Stimulated activated naive CD4-positive, alpha-beta T cell treated with Interleukin-2 at 50 U/mL for 16 hours (primary cell): ENCODE measurements at regions not wholly inside any gene's neighbourhood (a gene's known extent, or its start where the extent isn't known, plus 50 kb on each side); places are given as distances from the start of the nearest gene placed in this dataset.

Experiments
- DNase-seq: peaks from one replicate; lab custom pipeline; 2025; lab: John Stamatoyannopoulos, UW

DNA sequence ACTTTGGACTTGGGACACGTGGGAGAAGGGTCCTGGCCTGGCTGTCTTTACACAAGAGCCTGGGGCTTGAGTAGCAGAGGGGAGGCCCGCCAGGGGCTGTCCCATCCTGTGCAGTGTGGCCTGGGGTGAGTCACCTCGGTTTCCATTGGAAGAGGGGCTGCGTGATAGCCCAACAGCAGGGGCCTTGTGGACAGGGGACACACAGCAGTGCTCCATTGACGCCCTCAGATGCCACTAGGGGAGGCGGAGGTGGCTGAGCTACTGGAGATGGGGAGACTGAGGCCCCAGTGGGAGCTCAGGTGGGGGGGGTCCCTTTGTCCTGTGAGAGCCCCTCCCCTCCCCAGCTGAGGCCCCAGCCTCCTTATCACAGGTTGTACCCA lies 50.0 kb upstream of the RNU6ATAC start:
- no peak for DNase-seq

DNA sequence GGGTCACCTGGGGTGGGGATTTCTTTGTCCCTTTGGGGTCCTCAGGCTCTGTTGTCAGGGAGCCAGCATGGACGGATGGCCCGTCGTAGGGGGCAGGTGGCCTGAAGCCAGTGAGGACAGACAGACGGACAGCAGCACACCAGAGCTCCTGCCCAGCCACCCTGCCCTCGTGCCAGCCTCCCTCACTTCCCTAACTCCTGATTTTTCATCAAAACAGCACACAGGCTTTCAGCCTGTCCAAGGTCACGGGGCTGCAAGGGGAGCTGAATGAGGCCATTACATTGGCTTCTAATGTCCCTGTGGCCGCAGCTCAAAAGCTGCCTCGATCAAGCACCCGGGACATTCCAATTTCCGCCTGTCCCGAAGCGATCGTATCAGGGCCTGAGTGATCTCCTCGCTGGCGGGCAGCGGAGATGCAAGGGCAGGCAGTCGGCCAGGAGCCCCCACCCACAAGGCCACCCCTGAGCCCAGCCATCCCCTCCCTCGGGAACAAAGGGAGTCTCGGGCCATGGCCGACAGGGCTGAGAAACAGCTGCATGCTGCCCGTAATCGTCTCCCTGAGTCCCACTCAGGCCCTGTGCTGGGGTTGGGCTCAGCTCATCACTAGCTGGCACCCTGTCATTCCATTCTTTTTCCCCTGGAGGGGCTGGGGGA lies 50.5 kb upstream of the RNU6ATAC start:
- no peak for DNase-seq

DNA sequence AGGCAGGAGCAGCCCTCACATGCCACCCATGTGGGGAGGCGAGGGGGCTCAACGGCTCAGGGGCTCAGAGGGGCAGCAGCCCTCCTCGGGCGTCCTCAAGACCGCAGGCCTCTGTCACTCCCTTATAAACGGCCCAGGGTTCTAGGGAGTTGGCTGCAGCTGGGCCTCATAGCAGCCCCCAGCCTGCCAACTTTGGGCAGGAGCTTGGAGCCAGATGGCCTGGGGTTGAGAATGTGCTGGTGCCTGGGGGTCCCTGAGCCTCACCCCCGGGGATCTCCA lies 51.0 kb upstream of the RNU6ATAC start:
- DNase-seq, result no peak

DNA sequence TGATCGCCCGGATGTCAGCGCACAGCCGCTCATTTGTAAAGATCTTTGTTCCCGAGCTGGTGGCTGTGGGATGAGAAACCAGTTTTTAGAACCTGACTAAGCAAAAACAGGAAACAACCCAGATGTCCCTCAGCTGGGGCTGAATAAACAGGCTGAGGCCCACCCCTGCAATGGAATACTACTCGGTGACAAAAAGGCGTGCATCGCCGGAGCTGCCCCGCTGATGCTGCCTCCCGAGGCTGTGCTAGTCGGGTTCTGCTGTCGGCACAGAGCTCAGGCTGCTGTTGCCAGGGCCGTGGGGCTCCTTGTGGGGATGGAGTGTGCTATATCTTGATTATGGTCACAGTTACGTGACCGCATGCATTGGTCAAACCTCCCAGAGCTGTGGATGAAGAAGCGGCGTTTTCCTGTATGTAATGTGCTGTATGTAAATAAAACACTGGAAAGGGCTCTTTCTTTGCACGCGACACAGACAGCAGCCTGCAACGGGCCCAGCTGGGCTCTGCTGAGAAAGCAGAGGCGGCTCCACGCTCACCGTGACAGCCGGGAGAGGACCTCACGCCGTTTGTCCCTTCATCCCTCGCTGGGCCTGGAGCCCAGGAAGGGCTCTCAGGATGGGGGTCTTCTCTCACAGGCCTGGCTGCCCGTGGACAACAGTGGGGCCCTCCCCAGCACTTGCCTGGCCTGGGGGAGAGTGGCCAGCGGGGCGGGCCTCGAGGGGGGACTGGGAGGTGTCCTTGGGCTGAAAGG lies 51.5 kb upstream of the RNU6ATAC start:
- no peak for DNase-seq

DNA sequence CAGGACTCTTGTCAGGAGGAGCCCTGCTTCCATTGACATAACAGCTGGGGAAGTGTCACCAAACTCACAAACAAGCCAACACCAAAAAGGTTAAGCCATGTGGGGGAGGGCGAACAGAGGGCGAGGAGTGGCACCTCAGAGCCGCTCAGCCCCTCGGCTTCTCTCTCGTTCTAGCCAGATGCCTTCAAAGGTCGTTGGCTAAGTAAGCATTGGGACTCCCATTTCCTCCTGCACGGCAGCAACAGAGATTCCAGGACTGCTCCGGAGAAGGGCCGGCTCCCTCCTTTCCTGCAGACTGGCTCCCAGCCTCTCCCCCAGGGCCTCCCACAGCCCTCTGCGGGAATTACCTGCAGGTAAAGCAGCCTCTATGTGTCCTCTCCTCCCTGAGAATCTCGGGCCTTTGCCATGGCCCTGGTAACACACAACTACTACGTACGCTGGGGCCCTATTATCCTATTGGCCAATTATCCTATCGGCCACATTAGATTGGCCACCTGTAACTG lies 52.1 kb upstream of the RNU6ATAC start:
- DNase-seq, result no peak

DNA sequence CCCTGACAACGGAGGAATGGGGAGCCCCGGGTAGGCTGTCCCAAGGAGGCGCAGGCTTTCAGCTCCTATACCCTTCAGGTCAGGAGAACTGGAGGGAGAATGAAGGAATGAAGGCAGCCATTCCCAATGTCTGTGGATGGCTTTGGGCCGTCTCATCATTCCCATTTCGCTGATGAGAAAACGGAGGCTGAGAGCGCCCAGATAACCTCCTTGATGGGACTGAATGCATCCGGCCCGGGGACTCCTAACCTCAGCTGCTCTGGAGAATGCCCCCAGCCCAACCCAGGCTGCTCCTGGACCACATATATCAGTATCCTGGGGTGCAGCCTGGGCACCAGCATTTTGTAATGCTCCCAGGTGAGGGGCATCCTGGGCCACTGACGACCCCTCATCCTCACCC lies 52.6 kb upstream of the RNU6ATAC start:
- DNase-seq, result no peak

DNA sequence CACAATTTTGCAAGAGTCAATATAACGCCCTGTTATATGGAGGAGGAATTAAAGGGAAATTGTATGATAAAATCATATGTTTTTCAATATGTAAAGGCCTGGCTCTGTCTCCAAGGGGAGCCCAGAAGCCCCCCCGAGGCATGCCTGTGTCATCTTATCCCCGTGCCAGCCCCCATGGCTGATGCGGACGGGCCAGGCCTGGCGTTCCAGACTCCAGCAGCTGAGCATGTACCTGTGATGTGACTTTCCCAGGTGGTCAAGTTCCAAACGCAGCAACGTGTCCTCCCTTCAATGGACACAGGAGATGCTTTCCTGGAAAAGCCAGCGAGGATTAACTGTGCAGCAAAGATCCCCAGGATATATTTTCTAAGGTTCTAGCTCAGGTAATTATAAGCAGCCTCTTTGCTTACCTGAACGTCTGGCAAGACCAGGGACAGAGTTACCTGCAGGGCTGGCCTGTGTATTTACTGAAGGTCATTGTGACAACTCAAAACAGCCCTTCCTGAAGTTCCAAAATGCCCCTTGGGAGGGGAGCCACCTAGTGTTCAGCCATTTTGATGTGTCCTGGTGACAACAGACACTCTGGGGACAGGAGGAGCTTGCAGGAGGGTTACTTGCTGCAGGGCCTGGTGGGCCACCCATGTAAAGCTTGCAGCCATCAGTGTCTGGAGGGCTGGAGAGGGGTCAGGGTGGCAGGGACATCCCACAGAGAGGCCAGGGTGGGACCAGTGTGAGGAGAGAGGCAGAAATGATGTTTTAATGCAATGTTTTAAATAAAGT lies 53.3 kb upstream of the RNU6ATAC start:
- DNase-seq, result no peak

DNA sequence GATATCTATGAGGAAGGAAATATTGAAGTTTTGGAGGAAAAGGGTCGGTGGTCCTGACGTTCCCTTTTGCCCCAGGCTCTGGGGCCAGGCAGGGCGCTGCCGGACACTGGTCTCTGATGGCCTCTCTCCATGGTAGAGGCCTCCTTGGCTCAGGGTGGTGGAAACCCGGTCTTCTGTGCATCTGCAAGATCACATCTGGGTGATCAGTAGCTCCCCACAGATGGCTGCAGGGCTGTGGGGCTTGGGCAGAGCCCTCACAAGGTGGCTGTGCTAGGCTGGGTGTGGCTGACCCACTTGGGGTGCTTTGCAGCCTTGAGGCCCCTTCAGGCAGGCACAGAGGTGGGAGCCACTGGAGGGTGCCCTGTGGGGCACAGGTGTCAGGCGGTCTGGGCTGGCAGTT lies 53.9 kb upstream of the RNU6ATAC start:
- no peak for DNase-seq

DNA sequence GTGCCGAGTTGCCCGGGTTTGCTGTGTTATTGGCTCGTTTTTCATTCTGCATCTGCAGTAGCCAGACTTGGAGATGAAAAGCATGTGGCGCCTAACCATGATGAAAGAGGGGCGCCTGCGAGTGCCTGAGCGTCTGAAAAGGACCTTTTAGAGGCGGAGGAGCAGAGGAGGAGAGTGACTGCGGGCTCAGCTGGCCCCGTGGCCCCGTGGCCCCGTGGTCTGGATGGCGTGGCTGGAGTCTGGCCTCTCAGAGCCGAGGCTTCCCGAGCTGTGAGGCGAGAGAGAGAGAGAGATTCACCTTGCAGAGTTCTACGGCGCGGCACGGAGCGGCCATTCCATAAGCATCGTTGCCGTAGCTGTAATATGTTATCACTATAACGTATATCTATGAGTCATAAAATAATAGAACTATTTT lies 55.3 kb upstream of the RNU6ATAC start:
- no peak for DNase-seq

DNA sequence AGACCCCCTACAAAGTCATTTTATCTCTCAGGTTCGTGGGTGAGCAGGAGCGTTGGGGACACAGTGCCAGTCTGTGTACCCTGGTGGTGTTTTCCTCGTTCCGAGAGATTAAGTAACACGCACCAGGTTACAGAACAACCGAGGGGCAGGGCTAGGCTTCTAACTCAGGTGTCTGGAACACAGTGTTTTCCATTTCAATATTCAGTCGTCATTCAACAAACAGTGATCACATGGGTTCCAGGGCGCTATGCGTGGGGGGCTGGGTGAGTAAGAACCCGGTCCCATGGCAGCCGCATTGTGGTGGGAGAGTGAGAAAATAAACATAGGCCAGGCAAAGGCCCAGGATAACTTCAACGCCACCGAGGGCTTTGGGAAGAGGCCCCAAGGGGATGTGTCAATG lies 55.9 kb upstream of the RNU6ATAC start:
- no peak for DNase-seq

DNA sequence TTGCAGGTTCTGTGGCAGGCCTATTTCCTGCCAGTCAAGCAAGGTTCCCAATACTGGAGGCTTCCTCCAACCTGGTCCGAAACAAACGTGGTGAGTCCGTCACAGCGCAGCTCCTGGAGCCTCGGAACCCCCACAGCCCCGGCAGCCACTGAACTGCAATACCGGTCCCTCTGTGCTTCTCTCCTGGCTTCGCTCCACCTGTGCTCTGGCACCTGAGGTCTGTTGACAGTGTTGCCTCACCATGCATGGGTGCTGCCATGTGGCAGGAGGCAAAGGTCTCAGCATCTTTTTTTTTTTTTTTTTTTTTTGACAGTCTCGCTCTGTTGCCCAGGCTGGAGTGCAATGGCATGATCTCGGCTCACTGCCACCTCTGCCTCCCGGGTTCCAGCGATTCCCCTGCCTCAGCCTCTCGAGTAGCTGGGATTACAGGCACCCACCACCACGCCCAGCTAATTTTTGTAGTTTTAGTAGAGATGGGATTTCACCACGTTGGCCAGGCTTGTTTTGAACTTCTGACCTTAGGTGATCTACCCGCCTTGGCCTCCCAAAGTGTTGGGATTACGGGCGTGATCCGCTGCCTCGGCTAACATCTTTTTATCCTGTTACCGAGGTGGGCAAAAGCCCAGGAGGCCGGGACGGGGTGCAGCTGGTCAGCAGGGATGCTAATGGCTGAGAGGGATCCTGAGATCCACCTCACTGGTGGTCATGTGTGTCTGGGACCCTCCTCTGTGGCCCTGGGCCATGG lies 57.1 kb upstream of the RNU6ATAC start:
- DNase-seq, result no peak

DNA sequence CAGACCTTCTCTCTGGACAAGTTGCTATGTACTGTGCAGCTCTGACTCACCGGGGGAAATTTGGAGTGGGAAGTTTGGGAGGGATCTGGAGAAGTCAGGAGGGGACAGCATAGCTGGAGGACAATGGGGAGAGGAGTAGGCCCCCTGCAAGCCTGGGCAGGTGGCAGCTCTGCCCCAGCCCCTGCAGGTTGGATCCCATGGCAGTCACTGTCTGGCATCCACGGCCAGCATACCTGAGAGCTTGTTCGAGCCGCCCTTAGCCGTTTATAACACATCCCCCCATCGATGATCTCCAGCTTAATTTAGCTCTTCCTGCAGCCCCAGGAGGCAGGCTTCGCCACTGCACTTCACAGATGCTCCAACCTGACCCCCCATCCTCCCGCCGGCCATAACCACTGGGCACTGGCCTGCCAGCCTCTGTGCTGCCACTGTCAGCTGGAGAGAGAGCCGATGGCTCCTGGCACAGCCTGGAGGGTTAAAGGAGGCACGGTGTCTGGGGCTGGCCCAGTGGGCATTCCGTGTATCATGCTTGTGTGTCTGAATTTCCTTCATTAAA lies 57.7 kb upstream of the RNU6ATAC start:
- DNase-seq, result no peak

DNA sequence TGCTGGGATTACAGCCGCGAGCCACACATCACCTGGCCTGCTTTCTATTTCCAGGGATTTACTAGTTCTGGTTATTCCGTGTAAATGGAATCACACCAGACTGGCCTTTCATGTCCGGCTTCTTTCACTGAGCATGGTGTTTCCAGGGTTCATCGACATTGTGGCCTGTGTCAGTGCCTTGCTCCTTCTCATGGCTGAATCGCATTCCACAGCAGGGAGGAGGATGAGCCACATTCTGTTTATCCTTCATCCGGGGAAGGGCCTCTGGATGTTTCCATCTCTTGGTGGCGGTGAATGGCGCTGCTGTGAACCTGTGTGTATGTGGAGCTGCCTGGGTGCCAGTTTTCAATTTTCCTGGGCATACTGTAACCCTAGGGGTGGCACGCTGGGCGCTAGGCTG lies 58.7 kb upstream of the RNU6ATAC start:
- no peak for DNase-seq

DNA sequence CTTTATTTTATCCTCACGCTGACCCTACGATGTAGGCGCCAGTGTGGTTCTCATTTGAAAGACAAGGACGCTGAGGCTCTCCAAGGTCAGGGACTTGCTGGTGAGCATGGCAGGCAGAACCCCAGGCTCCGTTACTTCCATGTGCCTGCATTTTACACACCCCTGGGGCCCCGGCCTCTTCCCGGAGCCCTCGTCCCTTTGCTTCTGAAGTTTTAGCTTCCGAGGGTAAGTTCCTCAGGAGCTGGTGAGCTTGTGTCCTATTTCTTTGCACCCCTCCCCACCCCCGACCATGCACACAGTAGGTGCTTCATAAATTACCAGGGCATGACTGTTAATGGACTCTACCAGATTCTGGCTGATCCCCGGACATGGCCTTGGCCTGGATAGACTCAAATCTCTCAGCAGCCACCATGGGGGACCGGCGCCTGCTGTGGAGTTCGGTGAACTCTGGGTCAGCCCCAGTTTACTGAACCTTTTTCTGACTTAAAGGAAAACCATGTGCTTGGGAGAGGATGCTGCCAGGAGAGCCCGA lies 59.3 kb upstream of the RNU6ATAC start:
- DNase-seq, result no peak

DNA sequence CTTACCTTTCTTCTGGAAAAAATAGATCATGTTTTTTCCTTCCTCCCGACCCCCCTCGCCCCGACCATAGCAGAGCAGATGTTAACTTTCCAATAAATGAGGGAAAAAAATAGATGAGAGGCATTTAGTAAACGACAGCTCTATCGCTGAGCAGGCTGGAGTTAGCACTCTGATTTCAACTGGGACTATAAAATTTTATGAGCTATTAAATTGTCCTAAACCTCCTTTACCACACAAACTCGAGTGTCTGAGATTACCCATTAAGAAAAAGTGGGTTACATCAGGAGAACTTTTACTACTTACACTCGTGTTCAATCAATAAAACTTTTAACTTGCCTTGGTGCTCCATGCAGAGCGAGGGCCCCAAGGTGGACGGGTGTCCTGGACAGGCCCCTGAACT lies 59.8 kb upstream of the RNU6ATAC start:
- no peak for DNase-seq

DNA sequence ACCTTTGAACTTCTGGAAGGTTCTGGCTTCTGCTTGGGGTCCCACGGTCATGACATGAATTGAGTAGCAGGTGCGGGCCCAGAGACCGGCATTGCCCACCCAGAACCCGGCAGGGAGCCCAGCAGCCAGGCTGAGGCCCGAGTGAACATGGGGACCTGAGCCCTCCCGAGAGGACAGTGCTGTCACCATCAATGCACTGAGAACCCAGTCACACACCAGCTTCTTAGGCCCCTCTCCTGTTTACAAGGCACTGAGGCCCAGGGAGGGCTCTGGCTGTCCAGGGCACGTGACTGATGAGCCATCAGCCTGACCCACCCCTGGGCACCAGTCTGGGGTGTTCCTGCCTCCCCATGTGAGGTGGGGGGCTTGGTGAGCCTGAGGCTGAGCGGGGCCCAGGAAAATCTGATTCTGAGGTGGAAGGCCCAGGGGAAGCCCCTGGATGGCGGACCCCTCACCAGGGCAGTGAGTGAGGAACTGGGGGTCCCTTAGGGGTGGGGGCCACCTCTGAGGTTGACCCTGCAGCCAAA lies 60.3 kb upstream of the RNU6ATAC start:
- no peak for DNase-seq

DNA sequence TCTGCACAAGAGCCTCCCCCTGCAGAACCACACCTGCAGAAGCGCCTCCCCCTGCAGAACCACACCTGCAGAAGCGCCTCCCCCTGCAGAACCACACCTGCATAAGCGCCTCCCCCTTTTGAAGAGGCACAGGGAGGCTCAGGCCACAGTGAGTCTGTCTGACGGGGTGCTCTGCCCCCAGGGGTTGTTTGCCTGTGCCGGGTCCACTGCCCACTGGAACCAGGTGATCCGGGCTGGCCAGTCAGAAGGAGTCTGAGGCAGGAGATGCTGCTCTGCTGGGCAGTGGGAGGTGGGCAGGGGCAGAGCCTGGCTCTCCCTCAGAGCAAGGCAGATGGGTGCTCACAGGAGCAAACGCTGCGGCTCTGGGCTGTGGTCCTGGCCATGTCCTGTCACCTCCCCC lies 60.8 kb upstream of the RNU6ATAC start:
- DNase-seq, result no peak

DNA sequence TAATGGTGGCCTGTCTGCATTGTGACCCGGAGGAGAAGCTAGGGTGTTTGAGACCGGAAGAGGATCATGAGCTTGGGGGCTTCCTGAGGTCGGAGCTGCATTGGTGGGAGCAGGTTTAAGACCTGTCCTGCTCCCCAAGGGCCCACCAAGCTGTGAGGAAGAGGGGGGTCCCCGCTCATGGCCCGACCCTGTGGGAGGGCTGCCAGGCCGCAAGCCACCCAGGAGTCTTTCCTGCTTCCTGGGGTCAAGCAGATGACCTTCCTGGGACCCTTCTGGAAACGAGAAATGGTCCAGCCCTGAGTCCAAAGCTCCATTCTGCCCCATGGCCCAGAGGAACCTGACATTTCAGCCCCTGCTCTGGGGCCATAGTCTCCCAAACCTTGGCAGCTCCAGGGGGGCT lies 61.5 kb upstream of the RNU6ATAC start:
- DNase-seq, result no peak

DNA sequence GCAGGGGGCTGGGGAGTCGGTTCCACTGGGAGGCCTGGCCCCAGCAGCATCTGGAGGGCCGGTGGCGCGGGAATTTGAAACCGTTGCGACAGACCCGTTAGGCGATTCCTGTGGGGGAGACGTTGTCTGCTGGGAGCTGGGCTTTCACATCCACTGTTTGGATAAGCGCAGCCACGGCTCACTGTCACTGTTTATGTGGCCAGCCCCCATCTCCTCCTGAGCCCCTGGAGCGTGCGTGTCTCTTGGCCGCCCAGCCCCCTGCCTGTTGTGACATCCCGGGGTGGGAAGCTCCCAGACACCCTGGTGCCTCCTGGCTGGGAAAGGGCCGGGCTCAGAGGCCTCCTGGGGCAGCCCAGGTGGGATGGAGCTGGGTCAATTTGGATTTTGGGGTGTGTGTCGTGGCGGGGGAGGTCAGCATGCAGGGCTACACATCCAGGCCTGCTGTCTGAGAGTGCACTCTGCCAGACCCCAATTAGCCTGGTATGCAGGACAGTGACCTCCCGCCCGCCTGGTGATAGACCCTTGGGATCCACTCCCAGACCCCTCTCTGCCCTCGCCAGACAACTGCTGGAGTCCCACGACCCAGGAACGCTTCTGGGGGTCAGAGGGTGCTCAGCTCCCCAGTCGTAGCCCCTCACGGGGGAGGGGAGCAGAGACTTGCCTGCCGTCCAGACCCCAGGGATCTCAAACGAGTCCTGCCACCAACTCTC lies 62.0 kb upstream of the RNU6ATAC start:
- DNase-seq, result no peak

DNA sequence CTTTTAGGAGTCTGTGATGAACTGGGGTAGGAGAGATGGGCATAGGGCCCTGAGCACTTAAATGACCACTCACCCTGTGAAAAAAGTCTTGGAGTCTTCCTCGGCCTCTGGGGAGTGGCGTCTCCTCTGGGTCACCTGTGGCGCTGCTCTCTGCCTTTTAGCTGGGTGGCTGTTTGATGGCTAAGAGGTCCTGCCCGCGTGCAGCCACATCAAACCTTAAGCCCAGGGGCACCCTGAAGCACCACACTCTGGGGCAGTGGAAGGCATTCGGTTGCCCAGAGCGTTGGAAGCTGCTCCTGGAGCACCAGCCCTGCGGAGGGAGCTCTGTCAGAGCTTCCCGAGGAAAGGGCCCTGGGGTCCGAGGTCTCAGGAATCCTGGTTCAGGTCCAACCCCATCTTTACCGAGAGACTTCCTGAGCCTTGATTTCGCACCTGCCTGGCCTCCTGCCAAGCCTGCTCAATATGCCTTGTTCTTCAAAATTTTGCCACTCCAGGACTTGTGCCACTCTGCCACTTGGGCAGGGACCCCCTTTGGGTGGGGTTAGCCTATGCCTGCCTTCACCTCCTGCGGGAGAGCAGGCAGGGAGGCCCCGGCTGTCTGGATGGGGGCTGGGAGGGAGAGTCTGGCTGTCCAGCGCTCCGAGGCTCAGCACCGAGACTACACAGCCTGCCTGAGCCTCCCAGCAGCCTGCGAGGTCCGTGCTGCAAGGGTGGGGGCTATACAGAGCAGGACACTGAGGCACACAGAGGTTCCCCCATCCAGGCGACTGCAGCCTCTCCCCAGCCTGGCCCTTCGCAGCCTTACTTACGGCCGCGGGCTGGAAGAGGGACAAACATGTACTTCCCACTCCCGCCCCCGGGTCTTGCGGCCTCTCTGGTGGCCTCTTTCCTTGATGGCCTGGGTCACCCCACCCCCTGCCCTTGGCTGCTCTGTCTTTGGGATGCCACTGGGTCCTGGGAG lies 63.4 kb upstream of the RNU6ATAC start:
- no peak for DNase-seq
